ENCODE measurements at regions not wholly inside any gene's neighbourhood (a gene's known extent, or its start where the extent isn't known, plus 50 kb on each side); places are given as distances from the start of the nearest gene placed in this dataset.

- ATAC-seq (no peak), DNase-seq (peak in 3 of 4 donors; percentile 14 to 37 (median 24))
- intact Hi-C loops (cut with DNase I): no loop called here
- no peaks in the 10 kb centered on the region for H3K9me3 ChIP-seq
- WGBS, 2 donors: 11 to 27% methylated on average over 1 of the region's 1 CpG
- no peaks in the 10 kb centered on the region for H3K27me3 ChIP-seq
- TF ChIP-seq POLR2A (IDR thresholded peaks at IDR 0.05) (no peak), CTCF (IDR thresholded peaks at IDR 0.05) (no peak)
- H3K4me1 ChIP-seq: no peaks in the 10 kb centered on the region
- H3K27ac ChIP-seq: no peak overlapping the region
- no peaks in the 10 kb centered on the region for H3K36me3 ChIP-seq (replicated peaks in 1 of 2; ENCODE audit: insufficient read depth in 1 of 2, low read depth in 2 of 2)
- H3K4me3 ChIP-seq: no peak overlapping the region
Observed at GRCh38 chr2:122643725-122644329, 888.4 kb downstream of the TSN start.

GRCh38 chr2:122651236-122651635 lies 895.8 kb downstream of the TSN start:
- ATAC-seq (no peak), DNase-seq (no peak)
- no peak overlapping the region for H3K27ac ChIP-seq
- H3K4me3 ChIP-seq: no peak overlapping the region
- no peak for TF ChIP-seq POLR2A (IDR thresholded peaks at IDR 0.05)
- TF ChIP-seq CTCF (IDR thresholded peaks at IDR 0.05): no peak
- H3K36me3 ChIP-seq (replicated peaks in 1 of 2; ENCODE audit: insufficient read depth in 1 of 2, low read depth in 2 of 2): no peaks in the 10 kb centered on the region
- no peaks in the 10 kb centered on the region for H3K4me1 ChIP-seq
- H3K9me3 ChIP-seq: no peaks in the 10 kb centered on the region
- WGBS, 2 donors: 68 to 76% methylated on average over 2 of the region's 2 CpGs
- intact Hi-C loops (cut with DNase I): no loop called here
- no peaks in the 10 kb centered on the region for H3K27me3 ChIP-seq

GRCh38 chr2:122651780-122652179 lies 896.3 kb downstream of the TSN start:
- 84 to 87% methylated on average over 2 of the region's 2 CpGs for WGBS, 2 donors
- intact Hi-C loops (cut with DNase I): no loop called here
- ATAC-seq: no peak

GRCh38 chr2:122652670-122653069 lies 897.2 kb downstream of the TSN start:
- Histone ChIP-seq H3K36me3 (replicated peaks in 1 of 2; ENCODE audit: insufficient read depth in 1 of 2, low read depth in 2 of 2) (no peaks in the 10 kb centered on the region), H3K4me1 (no peaks in the 10 kb centered on the region), H3K9me3 (no peaks in the 10 kb centered on the region), H3K27ac (no peak overlapping the region), H3K4me3 (no peak overlapping the region), H3K27me3 (no peaks in the 10 kb centered on the region)
- TF ChIP-seq POLR2A (IDR thresholded peaks at IDR 0.05) (no peak), CTCF (IDR thresholded peaks at IDR 0.05) (no peak)
- 44 to 59% methylated on average over 3 of the region's 3 CpGs for WGBS, 2 donors
- DNase-seq: no peak
- intact Hi-C loops (cut with DNase I): no loop called here
- ATAC-seq: no peak

More at GRCh38 chr2:122651780-122652179, 896.3 kb downstream of the TSN start:
- no peaks in the 10 kb centered on the region for H3K9me3 ChIP-seq
- no peak overlapping the region for H3K4me3 ChIP-seq
- H3K27ac ChIP-seq: no peak overlapping the region
- TF ChIP-seq CTCF (IDR thresholded peaks at IDR 0.05) (no peak), POLR2A (IDR thresholded peaks at IDR 0.05) (no peak)
- no peak for DNase-seq
- H3K36me3 ChIP-seq (replicated peaks in 1 of 2; ENCODE audit: insufficient read depth in 1 of 2, low read depth in 2 of 2): no peaks in the 10 kb centered on the region
- no peaks in the 10 kb centered on the region for H3K4me1 ChIP-seq
- H3K27me3 ChIP-seq: no peaks in the 10 kb centered on the region

GRCh38 chr2:122656403-122656802 lies 901.0 kb downstream of the TSN start:
- Histone ChIP-seq H3K27me3 (no peaks in the 10 kb centered on the region), H3K4me3 (no peak overlapping the region), H3K36me3 (replicated peaks in 1 of 2; ENCODE audit: insufficient read depth in 1 of 2, low read depth in 2 of 2) (no peaks in the 10 kb centered on the region), H3K27ac (no peak overlapping the region), H3K4me1 (no peaks in the 10 kb centered on the region), H3K9me3 (no peaks in the 10 kb centered on the region)
- DNase-seq (no peak), ATAC-seq (no peak)
- intact Hi-C loops (cut with DNase I): no loop called here
- TF ChIP-seq CTCF (IDR thresholded peaks at IDR 0.05): no peak
- no peak for TF ChIP-seq POLR2A (IDR thresholded peaks at IDR 0.05)
- WGBS, 2 donors: 65 to 71% methylated on average over 3 of the region's 3 CpGs

All from body of pancreas (tissue), 4 donors.